Esophagus muscularis mucosa (tissue), 4 donors: ENCODE measurements at regions not wholly inside any gene's neighbourhood (a gene's known extent, or its start where the extent isn't known, plus 50 kb on each side); places are given as distances from the start of the nearest gene placed in this dataset.

ENCODE experiments used
- DNase-seq: peaks from one replicate; pipeline ENCODE4 v3.0.0-alpha.2; 2017; ENCODE audit errors: extremely low spot score
- H3K27ac ChIP-seq, 4 donors: fragments of 200-600 bp; sonication (generic); replicated peaks in 1 of 4; 1 replicate in 3 of 4; 2 replicates in 1 of 4; pipeline ENCODE4 v1.5.1; 2016 to 2019; ENCODE audit warnings: mild to moderate bottlenecking in 1 of 4
- H3K27me3 ChIP-seq, 4 donors: fragments of 200-600 bp; sonication (generic); one replicate each; pipeline versions ENCODE4 v1.5.1 to v1.6.0; 2016 to 2019
- H3K36me3 ChIP-seq, 4 donors: fragments of 200-600 bp; sonication (generic); one replicate each; pipeline ENCODE4 v1.5.1; 2016 to 2019
- H3K4me1 ChIP-seq, 4 donors: fragments of 200-600 bp; sonication (generic); one replicate each; pipeline ENCODE4 v1.5.1; 2016 to 2019
- H3K4me3 ChIP-seq, 4 donors: fragments of 200-600 bp; sonication (generic); 1 replicate in 2 of 4; 2 replicates in 2 of 4; pipeline ENCODE4 v1.5.1; 2016 to 2019; ENCODE audit warnings: mild to moderate bottlenecking in 4 of 4, moderate library complexity in 1 of 4
- H3K9me3 ChIP-seq, 4 donors: fragments of 200-600 bp; sonication (generic); 1 replicate in 3 of 4; 2 replicates in 1 of 4; pipeline ENCODE4 v1.5.1; 2016 to 2019
- CTCF ChIP-seq, 3 experiments: fragments of 200-600 bp in 2 of 3; fragments of 450-650 bp in 1 of 3; sonication (generic) in 2 of 3; IDR thresholded peaks; one replicate each; pipeline ENCODE4 v1.5.1; 2017 to 2019; ENCODE audit warnings: antibody characterized with exemption in 3 of 3, mild to moderate bottlenecking in 2 of 3, moderate library complexity in 1 of 3
- EP300 ChIP-seq: sonication (generic); formaldehyde crosslinking; IDR thresholded peaks from one replicate; pipeline ENCODE4 v1.6.1; 2017; ENCODE audit warnings: antibody characterized with exemption
- POLR2A ChIP-seq: fragments of 450-650 bp; IDR thresholded peaks from one replicate; pipeline ENCODE4 v1.6.1; 2017; ENCODE audit warnings: antibody characterized with exemption, moderate library complexity, mild to moderate bottlenecking, low read depth
- POLR2AphosphoS5 ChIP-seq, 2 donors: sonication (generic); formaldehyde crosslinking; IDR thresholded peaks; one replicate each; pipeline ENCODE4 v1.6.1; 2017; ENCODE audit warnings: antibody characterized with exemption in 2 of 2
- WGBS: methylation state at CpG from one replicate; pipeline ENCODE4 v1.1.5; 2018; 5-methylcytosine and 5-hydroxymethylcytosine counted together
- intact Hi-C: fragments of 100-400 bp; cut with DNase I; formaldehyde crosslinking; loops from one replicate; pipeline ENCODE4 v1.15.1; 2023

- Histone ChIP-seq H3K9me3 (no peaks in the 10 kb centered on the region), H3K27me3 (no peaks in the 10 kb centered on the region), H3K4me3 (no peak overlapping the region), H3K4me1 (peaks cover 10 to 81% (median 76%) of the 10 kb centered on the region in 4 donors), H3K27ac (no peak overlapping the region), H3K36me3 (no peaks in the 10 kb centered on the region)
- intact Hi-C loops, result no loop called here
- TF ChIP-seq POLR2A (no peak), EP300 (no peak), POLR2AphosphoS5 (IDR thresholded peaks at IDR 0.05) (no peak), CTCF (IDR thresholded peaks at IDR 0.05) (no peak)
- no peak for DNase-seq
- WGBS, result 89% methylated on average over 5 of the region's 5 CpGs
Observed at GRCh38 chr13:99041788-99042187, 63.9 kb upstream of the DOCK9 start.

GRCh38 chr13:99042521-99043250, 64.8 kb upstream of the DOCK9 start:
- intact Hi-C loops, result no loop called here
- 78% methylated on average over 4 of the region's 4 CpGs for WGBS
- DNase-seq, result no peak
- no peaks in the 10 kb centered on the region for H3K27me3 ChIP-seq
- H3K36me3 ChIP-seq, result no peaks in the 10 kb centered on the region
- H3K4me1 ChIP-seq, result peaks cover 11 to 90% (median 85%) of the 10 kb centered on the region in 4 donors
- no peak overlapping the region for H3K4me3 ChIP-seq
- peak overlapping the region in 1 of 4 donors; percentile 20 for H3K27ac ChIP-seq
- H3K9me3 ChIP-seq, result no peaks in the 10 kb centered on the region
- no peak for TF ChIP-seq CTCF (IDR thresholded peaks at IDR 0.05)

- H3K4me1 ChIP-seq, result peaks cover 11 to 93% (median 91%) of the 10 kb centered on the region in 4 donors
- 66% methylated on average over 4 of the region's 4 CpGs for WGBS
Observed at GRCh38 chr13:99043831-99044231, 66.0 kb upstream of the DOCK9 start.

GRCh38 chr13:99044764-99045163, 66.9 kb upstream of the DOCK9 start:
- Histone ChIP-seq H3K36me3 (no peaks in the 10 kb centered on the region), H3K27ac (peak overlapping the region in 2 of 4 donors; percentile 5 to 60)
- intact Hi-C loops, result no loop called here

More at GRCh38 chr13:99043831-99044231, 66.0 kb upstream of the DOCK9 start:
- H3K27me3 ChIP-seq, result no peaks in the 10 kb centered on the region
- H3K27ac ChIP-seq, result peak overlapping the region in 2 of 4 donors; percentile 26 to 60
- no peak overlapping the region for H3K4me3 ChIP-seq
- intact Hi-C loops, result no loop called here
- H3K36me3 ChIP-seq, result no peaks in the 10 kb centered on the region
- TF ChIP-seq POLR2A, result no peak
- TF ChIP-seq CTCF (IDR thresholded peaks at IDR 0.05), result no peak
- no peak for TF ChIP-seq POLR2AphosphoS5 (IDR thresholded peaks at IDR 0.05)
- TF ChIP-seq EP300, result no peak
- H3K9me3 ChIP-seq, result no peaks in the 10 kb centered on the region
- no peak for DNase-seq

More at GRCh38 chr13:99044764-99045163, 66.9 kb upstream of the DOCK9 start:
- no peaks in the 10 kb centered on the region for H3K27me3 ChIP-seq
- WGBS, result 67% methylated on average over 4 of the region's 4 CpGs
- no peak overlapping the region for H3K4me3 ChIP-seq
- no peaks in the 10 kb centered on the region for H3K9me3 ChIP-seq
- peaks cover 11 to 98% (median 95%) of the 10 kb centered on the region in 4 donors for H3K4me1 ChIP-seq
- DNase-seq, result no peak
- TF ChIP-seq EP300 (no peak), POLR2AphosphoS5 (IDR thresholded peaks at IDR 0.05) (no peak), CTCF (IDR thresholded peaks at IDR 0.05) (no peak), POLR2A (no peak)
